Stimulated activated memory B cell treated with anti-CD40 and anti-IgM and Interleukin-4, amounts not matched to agents 10 μg/mL and 1 μg/mL and 100 μg/mL, for 72 hours (primary cell): ENCODE measurements at regions not wholly inside any gene's neighbourhood (a gene's known extent, or its start where the extent isn't known, plus 50 kb on each side); places are given as distances from the start of the nearest gene placed in this dataset.

Experiments used
- ATAC-seq: fragments of 150-1000 bp; cut with Tn5 transposase; 2 replicates; pipeline ENCODE4 v1.10.0; 2021
- H3K27ac Mint-ChIP-seq: one replicate; pipeline ENCODE4 v1.8.0; 2022; ENCODE audit warnings: mild to moderate bottlenecking, mixed read lengths
- H3K27me3 Mint-ChIP-seq: one replicate; pipeline ENCODE4 v1.8.0; 2022; ENCODE audit warnings: mixed read lengths
- H3K36me3 Mint-ChIP-seq: one replicate; pipeline ENCODE4 v1.8.0; 2022; ENCODE audit warnings: mixed read lengths
- H3K4me1 Mint-ChIP-seq: one replicate; pipeline ENCODE4 v1.8.0; 2022; ENCODE audit warnings: mixed read lengths
- H3K4me3 Mint-ChIP-seq: one replicate; pipeline ENCODE4 v1.8.0; 2022; ENCODE audit warnings: mild to moderate bottlenecking, moderate library complexity, mixed read lengths
- H3K9me3 Mint-ChIP-seq: one replicate; pipeline ENCODE4 v1.8.0; 2022; ENCODE audit warnings: mixed read lengths

- Mint-ChIP-seq H3K9me3 (no peaks in the 10 kb centered on the region), H3K27me3 (peaks cover 25% of the 10 kb centered on the region), H3K4me3 (no peak overlapping the region), H3K27ac (no peak overlapping the region), H3K4me1 (no peaks in the 10 kb centered on the region), H3K36me3 (no peaks in the 10 kb centered on the region)
- ATAC-seq = no peak
These were observed 52.1 kb upstream of the HTATIP2 start for GRCh38 chr11:20311444-20311843.

DNA sequence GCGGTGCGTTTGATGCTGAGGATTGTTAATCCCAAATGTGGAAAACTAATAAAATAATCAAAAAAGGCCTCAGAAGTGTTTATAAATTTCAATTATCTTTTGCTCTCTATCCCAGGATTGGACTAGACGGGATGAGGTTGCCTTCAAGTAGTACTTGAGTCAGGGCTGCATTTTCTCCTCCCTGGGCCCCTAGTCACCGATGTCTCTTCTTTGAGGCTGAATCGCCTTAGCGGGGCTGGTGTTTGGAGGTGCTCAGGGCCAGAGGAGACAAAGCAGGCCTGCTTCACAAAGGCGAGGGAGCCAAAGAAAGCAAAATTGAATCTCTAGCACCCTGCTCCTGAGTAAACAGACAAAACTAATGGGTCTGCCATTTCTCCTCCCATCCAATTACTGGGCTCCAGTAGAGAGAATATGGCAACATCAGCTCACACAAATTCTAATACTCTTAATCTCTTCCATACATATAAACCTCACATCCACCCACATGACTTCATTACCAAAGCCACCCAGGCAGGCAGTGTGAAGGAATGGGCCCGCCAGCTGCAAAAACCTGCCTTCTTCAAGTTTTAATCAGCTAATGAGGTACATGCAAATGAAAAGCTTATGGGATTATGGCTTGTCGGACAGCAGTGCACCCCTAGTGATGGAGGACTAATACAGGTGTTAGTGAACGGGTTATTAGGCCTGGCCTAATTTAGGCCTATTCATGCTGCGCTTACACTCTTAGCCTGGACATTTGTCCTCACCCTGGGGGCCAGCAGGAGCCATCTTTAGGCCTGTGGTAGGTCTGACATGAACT, 52.7 kb upstream of the HTATIP2 start:
- Mint-ChIP-seq H3K27ac (no peak overlapping the region), H3K4me3 (no peak overlapping the region), H3K27me3 (peaks cover 30% of the 10 kb centered on the region), H3K36me3 (no peaks in the 10 kb centered on the region), H3K9me3 (no peaks in the 10 kb centered on the region), H3K4me1 (no peaks in the 10 kb centered on the region)
- ATAC-seq = no peak

DNA sequence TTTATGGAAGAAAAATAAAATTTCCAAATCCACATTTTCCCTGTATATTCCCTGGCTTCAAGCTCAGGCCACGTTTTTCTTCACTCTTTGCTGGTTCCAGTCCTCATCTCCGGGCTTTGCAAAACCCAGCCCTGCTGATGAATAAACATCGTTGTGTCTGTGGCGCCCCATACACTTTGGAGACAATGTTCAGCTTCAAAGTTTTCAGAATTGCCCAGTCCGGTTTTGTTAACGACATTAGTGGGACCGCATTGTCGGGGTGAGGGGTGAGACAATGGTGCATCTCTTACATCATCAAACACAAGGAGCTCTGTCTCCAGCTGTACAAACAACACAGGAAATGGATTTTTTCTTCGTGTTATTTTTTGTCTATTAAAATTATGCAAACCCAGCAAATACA, 53.4 kb upstream of the HTATIP2 start:
- H3K4me3 Mint-ChIP-seq = no peak overlapping the region
- no peaks in the 10 kb centered on the region for H3K9me3 Mint-ChIP-seq
- H3K4me1 Mint-ChIP-seq = no peaks in the 10 kb centered on the region
- ATAC-seq = no peak
- H3K36me3 Mint-ChIP-seq = no peaks in the 10 kb centered on the region
- H3K27ac Mint-ChIP-seq = no peak overlapping the region
- peaks cover 36% of the 10 kb centered on the region for H3K27me3 Mint-ChIP-seq

GRCh38 chr11:20309231-20310025, 54.1 kb upstream of the HTATIP2 start:
- no peak overlapping the region for H3K4me3 Mint-ChIP-seq
- no peaks in the 10 kb centered on the region for H3K36me3 Mint-ChIP-seq
- no peak overlapping the region for H3K27ac Mint-ChIP-seq
- H3K27me3 Mint-ChIP-seq = peaks cover 43% of the 10 kb centered on the region
- no peak for ATAC-seq
- H3K4me1 Mint-ChIP-seq = no peaks in the 10 kb centered on the region
- no peaks in the 10 kb centered on the region for H3K9me3 Mint-ChIP-seq

GRCh38 chr11:20308601-20309000, 54.9 kb upstream of the HTATIP2 start:
- no peaks in the 10 kb centered on the region for H3K36me3 Mint-ChIP-seq
- ATAC-seq = no peak
- H3K4me1 Mint-ChIP-seq = no peaks in the 10 kb centered on the region
- peaks cover 49% of the 10 kb centered on the region for H3K27me3 Mint-ChIP-seq
- H3K9me3 Mint-ChIP-seq = no peaks in the 10 kb centered on the region
- no peak overlapping the region for H3K4me3 Mint-ChIP-seq
- H3K27ac Mint-ChIP-seq = no peak overlapping the region

DNA sequence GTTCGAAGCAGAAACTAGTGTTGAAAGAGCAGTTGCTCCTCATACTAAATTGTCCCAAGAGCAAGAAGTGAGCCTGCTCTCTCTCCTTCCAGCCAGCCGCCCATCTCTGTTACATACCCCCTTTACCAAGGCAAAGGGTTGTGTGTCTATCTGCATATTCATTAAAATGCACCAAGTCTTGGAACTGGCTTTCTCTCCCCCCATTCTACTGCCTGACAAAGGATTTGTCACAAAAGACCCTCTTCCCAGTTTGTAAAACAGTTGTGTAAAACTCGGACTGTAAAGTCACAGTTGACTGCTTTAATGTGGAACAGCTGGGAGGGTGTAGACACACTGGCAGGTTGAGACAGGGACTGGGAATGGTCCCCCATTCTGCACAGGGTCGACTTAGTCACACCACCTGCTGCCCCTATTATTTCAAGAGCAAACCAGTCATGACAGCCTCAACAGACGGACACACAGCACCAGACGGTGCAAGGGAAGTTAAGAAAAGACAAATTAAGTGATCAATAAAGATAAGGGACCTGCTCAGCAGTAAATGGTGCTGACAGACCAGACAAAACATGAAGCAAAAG, 60.0 kb upstream of the HTATIP2 start:
- H3K27me3 Mint-ChIP-seq = peaks cover 55% of the 10 kb centered on the region
- no peaks in the 10 kb centered on the region for H3K9me3 Mint-ChIP-seq
- peak; percentile 46 for ATAC-seq
- no peaks in the 10 kb centered on the region for H3K4me1 Mint-ChIP-seq
- no peak overlapping the region for H3K27ac Mint-ChIP-seq
- no peaks in the 10 kb centered on the region for H3K36me3 Mint-ChIP-seq
- H3K4me3 Mint-ChIP-seq = no peak overlapping the region

DNA sequence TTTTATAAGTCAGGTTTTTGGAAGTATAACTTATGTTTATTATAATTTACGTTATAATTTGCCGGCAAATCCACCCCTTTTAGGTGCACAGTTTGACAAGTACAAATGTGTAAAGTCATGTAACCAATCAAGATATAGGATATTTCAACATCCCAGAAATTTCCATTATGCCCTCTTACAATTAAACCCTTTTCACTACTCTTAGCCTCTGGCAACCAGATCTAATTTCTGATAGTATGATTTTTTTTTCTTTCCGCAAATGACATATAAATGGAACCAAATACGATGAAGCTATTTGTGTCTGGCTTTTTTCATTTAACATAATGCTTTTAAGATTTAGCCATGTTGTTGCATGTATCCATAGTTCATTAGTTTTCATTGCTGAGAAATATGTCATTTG, 69.5 kb upstream of the HTATIP2 start:
- H3K4me1 Mint-ChIP-seq = no peaks in the 10 kb centered on the region
- no peaks in the 10 kb centered on the region for H3K9me3 Mint-ChIP-seq
- no peaks in the 10 kb centered on the region for H3K36me3 Mint-ChIP-seq
- H3K27me3 Mint-ChIP-seq = no peaks in the 10 kb centered on the region
- H3K27ac Mint-ChIP-seq = no peak overlapping the region
- no peak overlapping the region for H3K4me3 Mint-ChIP-seq
- ATAC-seq = no peak

GRCh38 chr11:20293531-20293930, 70.0 kb upstream of the HTATIP2 start:
- no peak overlapping the region for H3K4me3 Mint-ChIP-seq
- ATAC-seq = no peak
- no peak overlapping the region for H3K27ac Mint-ChIP-seq
- no peaks in the 10 kb centered on the region for H3K36me3 Mint-ChIP-seq
- H3K9me3 Mint-ChIP-seq = no peaks in the 10 kb centered on the region
- H3K27me3 Mint-ChIP-seq = no peaks in the 10 kb centered on the region
- no peaks in the 10 kb centered on the region for H3K4me1 Mint-ChIP-seq

GRCh38 chr11:20289732-20290131, 73.8 kb upstream of the HTATIP2 start:
- no peaks in the 10 kb centered on the region for H3K36me3 Mint-ChIP-seq
- no peak for ATAC-seq
- H3K4me1 Mint-ChIP-seq = no peaks in the 10 kb centered on the region
- no peaks in the 10 kb centered on the region for H3K9me3 Mint-ChIP-seq
- no peak overlapping the region for H3K4me3 Mint-ChIP-seq
- no peaks in the 10 kb centered on the region for H3K27me3 Mint-ChIP-seq
- H3K27ac Mint-ChIP-seq = no peak overlapping the region

GRCh38 chr11:20283475-20283874, 80.0 kb upstream of the HTATIP2 start:
- ATAC-seq = no peak
- Mint-ChIP-seq H3K9me3 (no peaks in the 10 kb centered on the region), H3K27me3 (peaks cover 13% of the 10 kb centered on the region), H3K4me1 (peaks cover 7% of the 10 kb centered on the region), H3K27ac (no peak overlapping the region), H3K36me3 (no peaks in the 10 kb centered on the region), H3K4me3 (no peak overlapping the region)

DNA sequence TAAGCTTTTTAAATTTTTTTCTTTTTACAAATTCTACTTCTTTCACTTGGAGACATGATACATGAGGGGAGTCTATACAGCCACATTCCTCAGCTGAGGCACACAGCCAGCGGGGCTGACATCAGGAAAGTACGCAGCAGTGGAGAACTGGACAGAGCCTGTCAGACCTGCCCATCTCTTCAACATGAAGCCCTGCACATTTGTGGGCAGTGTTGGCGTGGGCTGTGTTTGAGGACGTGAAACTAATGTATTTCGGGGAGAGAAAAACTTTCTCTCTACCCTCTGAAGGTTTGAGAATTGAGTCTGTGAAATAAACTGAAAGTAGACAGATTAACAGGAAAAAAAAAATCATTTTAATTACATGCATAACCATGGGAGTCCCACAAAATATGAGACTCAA, 84.8 kb upstream of the HTATIP2 start:
- Mint-ChIP-seq H3K9me3 (no peaks in the 10 kb centered on the region), H3K27me3 (peaks cover 15% of the 10 kb centered on the region), H3K4me1 (peaks cover 7% of the 10 kb centered on the region), H3K4me3 (no peak overlapping the region), H3K36me3 (no peaks in the 10 kb centered on the region), H3K27ac (no peak overlapping the region)
- ATAC-seq = no peak

DNA sequence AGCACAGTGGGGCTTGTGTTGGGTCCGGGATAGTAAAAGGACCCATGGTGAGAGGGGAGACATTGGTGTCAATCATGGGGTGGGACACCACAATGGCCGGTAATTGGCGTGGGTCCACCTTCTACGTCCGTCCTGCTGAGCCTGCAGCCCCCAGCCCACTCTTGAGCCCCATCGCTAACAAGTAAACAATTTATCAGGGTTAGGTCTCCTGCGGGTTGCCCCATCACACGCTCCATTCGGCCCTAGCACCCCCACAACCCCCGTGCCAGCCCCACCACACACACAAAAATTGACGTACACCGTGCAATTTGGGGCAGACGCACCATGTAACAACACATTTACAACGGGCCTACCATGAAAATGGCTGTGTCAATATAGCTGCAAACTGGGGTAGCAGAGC, 86.5 kb upstream of the HTATIP2 start:
- peaks cover 7% of the 10 kb centered on the region for H3K4me1 Mint-ChIP-seq
- H3K27me3 Mint-ChIP-seq = peaks cover 15% of the 10 kb centered on the region
- no peak overlapping the region for H3K4me3 Mint-ChIP-seq
- no peaks in the 10 kb centered on the region for H3K36me3 Mint-ChIP-seq
- no peak for ATAC-seq
- no peaks in the 10 kb centered on the region for H3K9me3 Mint-ChIP-seq
- no peak overlapping the region for H3K27ac Mint-ChIP-seq

- H3K4me1 Mint-ChIP-seq = peaks cover 7% of the 10 kb centered on the region
- no peaks in the 10 kb centered on the region for H3K36me3 Mint-ChIP-seq
- no peak overlapping the region for H3K27ac Mint-ChIP-seq
- H3K27me3 Mint-ChIP-seq = peaks cover 15% of the 10 kb centered on the region
- H3K4me3 Mint-ChIP-seq = no peak overlapping the region
- no peaks in the 10 kb centered on the region for H3K9me3 Mint-ChIP-seq
- ATAC-seq = no peak
These were observed 87.2 kb upstream of the HTATIP2 start for GRCh38 chr11:20275987-20276965.

DNA sequence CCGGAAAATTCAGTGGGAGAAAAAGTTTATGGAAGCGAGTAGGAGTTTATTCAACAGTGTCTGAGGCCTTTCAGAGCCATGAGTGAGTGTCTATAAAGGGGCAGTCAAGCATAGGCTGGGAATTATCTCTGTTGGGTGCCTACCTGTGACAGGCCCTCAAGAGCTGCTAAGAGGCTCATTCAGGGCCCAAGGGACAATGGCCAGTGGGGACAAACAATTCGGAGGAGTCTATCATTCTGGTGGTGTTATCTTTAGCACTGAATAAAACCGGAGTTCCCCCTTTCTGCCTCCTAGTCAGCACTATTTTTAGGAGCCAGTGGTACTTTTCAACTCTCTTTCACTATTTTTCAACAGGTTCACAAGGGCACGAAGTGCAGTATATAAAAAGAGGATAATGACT, 89.5 kb upstream of the HTATIP2 start:
- Mint-ChIP-seq H3K27me3 (peaks cover 18% of the 10 kb centered on the region), H3K9me3 (no peaks in the 10 kb centered on the region), H3K4me3 (no peak overlapping the region), H3K27ac (no peak overlapping the region), H3K4me1 (peaks cover 5% of the 10 kb centered on the region), H3K36me3 (no peaks in the 10 kb centered on the region)
- no peak for ATAC-seq

- Mint-ChIP-seq H3K4me1 (no peaks in the 10 kb centered on the region), H3K9me3 (no peaks in the 10 kb centered on the region), H3K36me3 (no peaks in the 10 kb centered on the region), H3K27ac (no peak overlapping the region), H3K4me3 (no peak overlapping the region), H3K27me3 (peaks cover 14% of the 10 kb centered on the region)
- no peak for ATAC-seq
These were observed 101.3 kb upstream of the DBX1 start for GRCh38 chr11:20261526-20261925.
